Stimulated activated naive B cell treated with anti-CD40 and anti-IgM and Interleukin-4, amounts not matched to agents 10 μg/mL and 1 μg/mL and 100 μg/mL, for 72 hours (primary cell): ENCODE measurements at regions not wholly inside any gene's neighbourhood (a gene's known extent, or its start where the extent isn't known, plus 50 kb on each side); places are given as distances from the start of the nearest gene placed in this dataset.

Experiments
- ATAC-seq, 2 donors: fragments of 150-1000 bp; cut with Tn5 transposase; replicated peaks; 2 replicates each; pipeline ENCODE4 v1.10.0; 2021; ENCODE audit warnings: moderate library complexity in 1 of 2
- DNase-seq: peaks from one replicate; pipeline ENCODE4 v3.0.0; 2021
- H3K27ac Mint-ChIP-seq: one replicate; pipeline ENCODE4 v1.8.0; 2022; ENCODE audit warnings: mild to moderate bottlenecking, mixed read lengths
- H3K27me3 Mint-ChIP-seq, 2 donors: one replicate each; pipeline ENCODE4 v1.8.0; 2022; ENCODE audit warnings: mixed read lengths in 2 of 2
- H3K36me3 Mint-ChIP-seq, 2 donors: one replicate each; pipeline ENCODE4 v1.8.0; 2022; ENCODE audit warnings: mixed read lengths in 2 of 2, mild to moderate bottlenecking in 1 of 2
- H3K4me1 Mint-ChIP-seq, 2 donors: one replicate each; pipeline ENCODE4 v1.8.0; 2022; ENCODE audit warnings: mixed read lengths in 2 of 2, mild to moderate bottlenecking in 1 of 2
- H3K4me3 Mint-ChIP-seq, 2 donors: one replicate each; pipeline ENCODE4 v1.8.0; 2022; ENCODE audit warnings: mild to moderate bottlenecking in 2 of 2, mixed read lengths in 2 of 2, moderate library complexity in 1 of 2
- H3K9me3 Mint-ChIP-seq, 2 donors: one replicate each; pipeline ENCODE4 v1.8.0; 2022; ENCODE audit warnings: mixed read lengths in 2 of 2, mild to moderate bottlenecking in 1 of 2

DNA sequence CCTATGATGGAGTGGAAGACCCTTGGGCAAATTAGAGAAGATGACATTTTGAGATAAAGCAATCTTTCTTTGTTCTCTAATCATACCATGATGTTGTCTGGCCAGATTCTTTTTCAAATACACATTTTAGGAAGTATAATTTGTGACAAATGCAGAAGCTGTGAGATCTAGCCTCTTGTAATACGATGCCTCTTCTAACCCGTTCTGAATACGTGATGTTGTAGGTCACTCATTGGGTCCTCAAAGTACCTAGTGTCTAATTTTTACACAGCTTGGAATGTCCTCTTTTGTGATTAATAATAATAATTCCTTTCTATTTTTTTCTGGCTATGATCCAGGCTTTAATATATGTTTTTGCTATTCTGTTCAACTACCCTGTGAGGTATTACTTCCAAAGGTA is 502.7 kb downstream of the NUF2 start:
- Mint-ChIP-seq H3K9me3 (no peaks in the 10 kb centered on the region), H3K27me3 (no peaks in the 10 kb centered on the region), H3K4me3 (no peak overlapping the region), H3K27ac (no peak overlapping the region), H3K4me1 (no peaks in the 10 kb centered on the region), H3K36me3 (no peaks in the 10 kb centered on the region)
- no peak for ATAC-seq
- DNase-seq, result no peak

DNA sequence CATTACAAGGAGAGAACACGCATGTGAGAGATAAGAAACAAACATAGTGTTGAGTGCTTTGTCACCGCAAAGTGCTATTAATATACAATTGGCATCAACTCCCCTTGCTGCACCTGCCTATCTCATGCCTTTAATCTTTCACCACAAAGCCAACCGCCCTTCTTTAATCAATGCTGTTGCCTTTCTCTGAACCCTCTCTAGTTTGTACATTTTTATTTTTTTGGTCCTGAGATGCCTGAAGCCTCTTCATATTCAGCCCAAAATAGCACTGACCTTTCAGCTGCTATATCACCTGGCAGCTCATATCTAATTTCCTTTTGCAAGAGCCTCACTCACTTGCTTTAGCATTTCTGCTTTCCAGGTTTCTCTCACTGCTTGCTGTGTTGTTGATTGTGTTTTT is 504.7 kb downstream of the NUF2 start:
- no peaks in the 10 kb centered on the region for H3K9me3 Mint-ChIP-seq
- H3K4me3 Mint-ChIP-seq, result no peak overlapping the region

DNA sequence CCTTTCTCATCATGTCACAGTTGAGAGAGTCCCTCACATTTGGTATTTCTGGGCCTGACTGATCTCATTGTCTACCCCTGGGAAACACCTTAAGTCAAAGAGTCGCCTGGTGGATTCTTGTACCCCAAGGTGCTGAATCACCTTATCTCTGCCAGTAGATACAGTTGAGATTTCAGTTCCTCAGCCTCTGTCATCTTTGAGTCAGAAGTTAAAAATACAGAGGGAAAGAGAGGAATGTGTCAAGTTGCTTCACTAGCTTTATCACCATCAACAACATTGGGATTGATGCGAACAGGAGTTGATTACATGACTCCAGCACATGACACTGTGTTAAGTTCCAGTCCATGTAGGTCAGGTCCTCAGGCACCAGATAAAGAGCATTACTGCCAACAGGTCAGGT is 513.0 kb downstream of the NUF2 start:
- Mint-ChIP-seq H3K4me1 (no peaks in the 10 kb centered on the region), H3K9me3 (peaks cover 0 to 9% of the 10 kb centered on the region in 2 donors), H3K27me3 (no peaks in the 10 kb centered on the region), H3K27ac (no peak overlapping the region), H3K4me3 (no peak overlapping the region), H3K36me3 (no peaks in the 10 kb centered on the region)
- ATAC-seq (no peak), DNase-seq (no peak)

More for the DNA sequence above, 504.7 kb downstream of the NUF2 start:
- H3K27ac Mint-ChIP-seq, result no peak overlapping the region
- no peaks in the 10 kb centered on the region for H3K36me3 Mint-ChIP-seq
- no peaks in the 10 kb centered on the region for H3K27me3 Mint-ChIP-seq
- DNase-seq (no peak), ATAC-seq (no peak)
- no peaks in the 10 kb centered on the region for H3K4me1 Mint-ChIP-seq

DNA sequence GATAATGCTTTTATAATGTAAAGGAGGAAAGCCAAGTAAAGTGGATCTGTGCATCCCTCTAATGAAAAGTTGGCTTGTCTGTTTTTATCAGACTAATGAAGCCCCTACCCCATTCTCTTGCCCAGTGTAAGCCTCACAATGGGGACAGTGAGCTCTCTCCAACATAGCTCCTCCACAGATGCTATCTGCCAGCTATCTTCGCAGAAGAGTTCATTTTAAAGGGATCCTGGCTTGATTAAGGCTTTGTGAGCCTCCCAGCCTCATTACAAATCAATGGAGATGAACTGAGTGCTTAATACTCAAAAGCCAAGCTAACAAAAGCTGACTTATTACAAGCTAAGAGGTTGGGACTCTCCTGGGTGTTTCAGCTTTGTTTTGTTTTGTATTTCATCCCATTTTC is 514.7 kb downstream of the NUF2 start:
- peaks cover 0 to 9% of the 10 kb centered on the region in 2 donors for H3K9me3 Mint-ChIP-seq
- ATAC-seq, result no peak
- DNase-seq, result no peak
- H3K36me3 Mint-ChIP-seq, result no peaks in the 10 kb centered on the region
- no peak overlapping the region for H3K27ac Mint-ChIP-seq
- H3K27me3 Mint-ChIP-seq, result no peaks in the 10 kb centered on the region
- no peak overlapping the region for H3K4me3 Mint-ChIP-seq
- H3K4me1 Mint-ChIP-seq, result no peaks in the 10 kb centered on the region

DNA sequence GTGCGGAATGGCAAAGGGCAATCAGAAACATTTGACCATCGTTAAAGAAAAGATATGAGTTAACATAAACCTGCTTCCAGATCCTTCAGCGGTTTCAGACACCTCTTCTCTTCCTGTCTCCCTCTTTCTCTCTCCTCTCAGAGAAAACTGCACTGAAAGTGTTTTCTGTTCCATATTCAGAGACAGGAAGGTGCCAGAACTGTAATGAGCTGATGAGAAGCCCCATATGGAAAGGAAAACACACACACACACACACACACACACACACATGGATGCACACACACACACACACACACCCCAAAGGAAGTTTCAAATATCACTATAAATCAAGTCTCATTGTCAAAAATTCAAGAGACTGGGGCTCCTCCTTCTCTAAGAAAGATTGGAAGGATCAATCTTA is 515.5 kb downstream of the NUF2 start:
- no peaks in the 10 kb centered on the region for H3K27me3 Mint-ChIP-seq
- H3K9me3 Mint-ChIP-seq, result peaks cover 0 to 9% of the 10 kb centered on the region in 2 donors
- H3K36me3 Mint-ChIP-seq, result no peaks in the 10 kb centered on the region
- no peak overlapping the region for H3K4me3 Mint-ChIP-seq
- DNase-seq (no peak), ATAC-seq (no peak)
- H3K27ac Mint-ChIP-seq, result no peak overlapping the region
- H3K4me1 Mint-ChIP-seq, result no peaks in the 10 kb centered on the region

DNA sequence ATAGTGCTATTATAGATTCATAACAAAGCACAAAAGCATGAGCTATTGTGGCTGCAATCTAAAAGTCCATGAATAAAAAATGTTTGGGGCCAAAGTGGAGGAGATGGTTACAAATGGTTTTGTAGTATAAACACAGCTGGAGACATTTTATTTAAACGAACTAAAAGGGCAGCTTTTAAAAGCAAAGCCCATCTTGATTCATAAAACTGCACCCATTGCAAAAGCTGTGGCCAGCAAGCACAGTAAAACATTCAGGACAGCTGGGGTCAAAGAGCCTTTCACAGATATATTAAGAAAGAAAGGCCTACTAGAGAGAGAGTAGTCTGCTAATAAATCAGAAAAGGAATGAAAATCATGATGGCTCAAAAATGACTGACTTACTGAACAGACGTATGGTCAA is 520.8 kb downstream of the NUF2 start:
- DNase-seq (no peak), ATAC-seq (no peak)
- H3K27me3 Mint-ChIP-seq, result no peaks in the 10 kb centered on the region
- no peak overlapping the region for H3K27ac Mint-ChIP-seq
- no peaks in the 10 kb centered on the region for H3K36me3 Mint-ChIP-seq
- no peak overlapping the region for H3K4me3 Mint-ChIP-seq
- H3K4me1 Mint-ChIP-seq, result no peaks in the 10 kb centered on the region
- peaks cover 0 to 4% of the 10 kb centered on the region in 2 donors for H3K9me3 Mint-ChIP-seq

DNA sequence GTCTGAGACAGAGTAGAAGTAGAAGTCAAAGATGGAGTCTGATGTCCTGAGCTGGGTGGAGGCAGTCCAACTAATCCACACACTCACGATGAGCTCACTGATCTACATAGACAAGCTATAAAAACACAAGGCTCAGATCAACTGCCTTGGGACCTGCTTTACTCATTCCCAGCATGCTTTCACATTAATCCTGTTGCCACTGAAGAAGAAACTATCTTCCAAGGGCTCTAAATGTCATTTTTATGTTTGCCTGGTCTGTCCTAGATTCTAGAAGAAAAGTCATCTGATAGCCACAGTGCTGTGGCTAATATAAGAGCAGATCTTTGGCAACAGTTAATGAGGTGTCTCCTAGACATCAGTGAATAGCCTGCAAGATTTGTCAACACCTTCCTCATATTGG is 522.7 kb downstream of the NUF2 start:
- no peak for ATAC-seq
- H3K4me3 Mint-ChIP-seq, result no peak overlapping the region
- no peaks in the 10 kb centered on the region for H3K36me3 Mint-ChIP-seq
- no peaks in the 10 kb centered on the region for H3K9me3 Mint-ChIP-seq
- DNase-seq, result no peak
- H3K27ac Mint-ChIP-seq, result no peak overlapping the region
- no peaks in the 10 kb centered on the region for H3K4me1 Mint-ChIP-seq
- H3K27me3 Mint-ChIP-seq, result no peaks in the 10 kb centered on the region

DNA sequence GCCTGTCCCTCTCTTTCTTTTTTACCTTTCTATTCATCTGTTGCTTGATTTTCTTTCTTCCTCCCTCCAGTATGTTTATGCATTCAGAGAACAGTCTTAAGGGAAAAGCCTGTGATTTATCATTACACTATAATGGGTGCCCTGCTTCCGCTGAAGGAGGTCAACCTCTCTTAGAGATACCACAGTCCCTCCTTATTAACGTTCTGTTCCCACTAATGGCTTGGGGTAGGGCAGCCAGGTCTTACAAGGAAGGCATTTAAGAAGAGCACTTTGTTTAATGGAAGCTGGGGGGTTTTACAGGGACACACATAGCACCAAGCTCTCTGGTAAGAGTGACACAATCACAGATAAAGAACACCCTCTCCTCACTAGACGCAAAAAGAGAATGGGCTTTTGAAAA is 523.5 kb downstream of the NUF2 start:
- no peak overlapping the region for H3K27ac Mint-ChIP-seq
- H3K4me1 Mint-ChIP-seq, result no peaks in the 10 kb centered on the region
- no peak overlapping the region for H3K4me3 Mint-ChIP-seq
- ATAC-seq (no peak), DNase-seq (no peak)
- H3K9me3 Mint-ChIP-seq, result no peaks in the 10 kb centered on the region
- no peaks in the 10 kb centered on the region for H3K36me3 Mint-ChIP-seq
- no peaks in the 10 kb centered on the region for H3K27me3 Mint-ChIP-seq

DNA sequence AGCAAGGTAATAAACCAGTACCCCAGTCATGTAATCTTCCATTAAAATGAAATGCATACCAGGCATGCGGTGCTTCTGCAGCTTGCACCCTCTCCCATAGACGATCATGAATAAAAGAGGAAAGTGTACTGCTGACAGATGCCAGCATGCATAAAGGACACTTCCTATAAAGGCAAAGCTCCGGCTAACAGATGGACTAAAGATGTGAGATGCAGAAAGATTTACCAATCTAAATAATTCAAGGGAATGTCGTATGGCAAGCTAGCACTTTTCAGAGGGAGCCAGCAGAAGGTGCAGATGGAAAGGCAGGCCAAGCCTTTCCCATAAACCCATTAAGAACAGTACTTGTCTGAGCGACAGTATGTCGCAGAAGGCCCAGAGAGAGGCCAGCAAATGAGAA is 542.0 kb downstream of the NUF2 start:
- Mint-ChIP-seq H3K4me1 (no peaks in the 10 kb centered on the region), H3K9me3 (peaks cover 0 to 8% of the 10 kb centered on the region in 2 donors), H3K27ac (no peak overlapping the region), H3K4me3 (no peak overlapping the region), H3K27me3 (no peaks in the 10 kb centered on the region), H3K36me3 (no peaks in the 10 kb centered on the region)
- DNase-seq, result no peak
- ATAC-seq, result no peak

DNA sequence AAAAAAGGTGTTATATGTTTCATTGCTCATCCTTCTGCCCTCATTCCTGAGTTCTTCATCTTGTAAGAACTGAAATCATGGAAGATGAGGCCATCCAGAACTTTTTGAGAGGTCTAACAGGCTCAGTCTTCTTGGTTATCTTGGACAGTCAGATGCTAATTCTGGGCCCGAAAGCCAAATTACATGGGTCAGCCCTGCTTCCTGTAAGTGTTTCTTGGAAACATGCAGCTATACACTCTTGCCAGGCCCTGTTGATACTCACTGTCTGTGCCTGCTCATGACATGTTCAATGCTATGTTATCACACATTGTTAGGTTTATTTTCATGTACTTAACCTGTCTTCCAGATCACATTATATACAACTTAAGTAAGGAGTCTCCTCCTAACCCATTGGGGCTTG is 542.5 kb downstream of the NUF2 start:
- H3K27me3 Mint-ChIP-seq, result no peaks in the 10 kb centered on the region
- DNase-seq (no peak), ATAC-seq (no peak)
- no peaks in the 10 kb centered on the region for H3K36me3 Mint-ChIP-seq
- peaks cover 0 to 8% of the 10 kb centered on the region in 2 donors for H3K9me3 Mint-ChIP-seq
- H3K4me1 Mint-ChIP-seq, result no peaks in the 10 kb centered on the region
- H3K27ac Mint-ChIP-seq, result no peak overlapping the region
- H3K4me3 Mint-ChIP-seq, result no peak overlapping the region

DNA sequence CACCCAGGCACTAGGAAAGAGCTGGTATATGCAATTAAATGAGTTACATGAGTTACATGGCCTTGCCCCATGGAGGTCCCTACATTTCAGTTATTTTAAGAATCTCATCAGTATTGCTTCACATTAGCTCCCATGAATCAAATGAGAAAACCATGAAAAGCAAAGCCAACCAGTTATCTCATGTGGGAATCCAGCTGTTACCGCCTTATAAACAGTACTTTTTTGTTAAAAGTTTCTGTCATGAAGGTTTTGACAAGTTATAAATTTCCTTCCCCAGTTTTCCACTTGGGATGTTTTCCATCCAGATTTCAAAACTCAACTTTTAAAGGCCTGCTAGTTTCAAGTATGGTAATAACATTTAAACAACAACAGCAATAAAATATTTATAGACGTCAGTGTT is 544.8 kb downstream of the NUF2 start:
- Mint-ChIP-seq H3K4me3 (no peak overlapping the region), H3K27ac (no peak overlapping the region), H3K9me3 (peaks cover 0 to 8% of the 10 kb centered on the region in 2 donors), H3K4me1 (no peaks in the 10 kb centered on the region), H3K36me3 (no peaks in the 10 kb centered on the region), H3K27me3 (no peaks in the 10 kb centered on the region)
- ATAC-seq, result no peak
- DNase-seq, result no peak

DNA sequence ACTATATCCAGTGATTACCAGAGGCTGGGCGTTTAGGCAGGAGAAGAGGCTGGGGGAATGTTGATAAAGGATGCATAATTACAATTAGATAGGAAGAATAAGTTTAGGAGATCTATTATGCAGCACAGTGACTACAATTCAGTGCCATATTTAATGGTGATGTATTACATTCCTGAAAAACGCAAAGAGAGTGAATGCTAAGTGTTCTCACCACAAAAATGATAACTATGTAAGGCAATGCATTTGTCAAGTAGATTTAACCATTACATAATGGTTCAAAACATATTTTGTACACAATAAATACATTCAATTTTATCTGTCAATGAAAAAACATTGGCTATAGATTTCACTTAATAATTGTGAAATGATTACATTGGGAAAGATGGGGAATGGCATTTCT is 548.9 kb downstream of the NUF2 start:
- no peak for ATAC-seq
- H3K27ac Mint-ChIP-seq, result no peak overlapping the region
- no peaks in the 10 kb centered on the region for H3K27me3 Mint-ChIP-seq
- no peak for DNase-seq
- H3K36me3 Mint-ChIP-seq, result no peaks in the 10 kb centered on the region
- no peak overlapping the region for H3K4me3 Mint-ChIP-seq
- no peaks in the 10 kb centered on the region for H3K4me1 Mint-ChIP-seq
- H3K9me3 Mint-ChIP-seq, result peaks cover 3 to 4% of the 10 kb centered on the region in 2 donors

DNA sequence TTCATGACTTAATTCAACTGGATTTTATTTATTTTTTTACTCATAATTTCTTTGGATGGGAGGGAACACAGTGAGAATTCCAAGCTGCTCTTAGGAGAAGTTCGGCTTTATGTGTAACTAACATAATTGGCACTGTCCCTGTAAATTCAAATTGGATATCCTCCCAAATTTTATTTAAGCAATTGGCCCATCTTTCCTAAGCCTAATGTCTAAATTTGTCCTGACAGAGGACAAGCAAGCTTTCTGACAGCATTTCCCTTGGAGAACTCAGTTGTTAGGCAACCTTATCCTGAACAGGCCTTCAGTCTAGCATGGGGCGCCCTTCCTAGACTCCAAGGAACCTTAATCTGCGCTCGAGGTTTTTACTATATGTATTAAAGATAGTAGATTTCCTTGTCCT is 550.3 kb downstream of the NUF2 start:
- H3K9me3 Mint-ChIP-seq, result peaks cover 3 to 4% of the 10 kb centered on the region in 2 donors
- no peak for DNase-seq
- no peak overlapping the region for H3K27ac Mint-ChIP-seq
- no peak for ATAC-seq
- no peak overlapping the region for H3K4me3 Mint-ChIP-seq
- H3K27me3 Mint-ChIP-seq, result no peaks in the 10 kb centered on the region
- H3K36me3 Mint-ChIP-seq, result no peaks in the 10 kb centered on the region
- H3K4me1 Mint-ChIP-seq, result no peaks in the 10 kb centered on the region

DNA sequence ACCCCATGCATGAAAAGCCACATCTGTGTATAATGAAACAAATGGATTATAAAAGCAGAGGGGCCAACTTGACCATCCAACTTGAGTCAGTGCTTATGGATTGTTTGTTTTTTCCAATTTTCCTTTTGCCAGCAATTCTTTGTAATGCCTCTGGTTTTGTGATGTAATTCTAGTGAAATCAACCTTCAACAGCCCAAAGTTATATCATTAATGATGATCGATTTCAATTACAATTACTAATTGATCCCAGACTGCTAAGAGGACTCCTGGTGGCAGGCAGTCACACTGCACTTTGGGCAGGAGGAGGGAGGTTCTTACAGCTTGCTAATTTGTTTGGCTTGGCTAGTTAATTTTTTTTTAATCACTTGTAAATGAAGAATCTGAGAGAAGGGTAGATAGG is 552.3 kb downstream of the NUF2 start:
- peaks cover 0 to 4% of the 10 kb centered on the region in 2 donors for H3K9me3 Mint-ChIP-seq
- H3K36me3 Mint-ChIP-seq, result no peaks in the 10 kb centered on the region
- no peak overlapping the region for H3K4me3 Mint-ChIP-seq
- H3K27me3 Mint-ChIP-seq, result no peaks in the 10 kb centered on the region
- no peaks in the 10 kb centered on the region for H3K4me1 Mint-ChIP-seq
- no peak overlapping the region for H3K27ac Mint-ChIP-seq
- ATAC-seq (no peak), DNase-seq (no peak)

DNA sequence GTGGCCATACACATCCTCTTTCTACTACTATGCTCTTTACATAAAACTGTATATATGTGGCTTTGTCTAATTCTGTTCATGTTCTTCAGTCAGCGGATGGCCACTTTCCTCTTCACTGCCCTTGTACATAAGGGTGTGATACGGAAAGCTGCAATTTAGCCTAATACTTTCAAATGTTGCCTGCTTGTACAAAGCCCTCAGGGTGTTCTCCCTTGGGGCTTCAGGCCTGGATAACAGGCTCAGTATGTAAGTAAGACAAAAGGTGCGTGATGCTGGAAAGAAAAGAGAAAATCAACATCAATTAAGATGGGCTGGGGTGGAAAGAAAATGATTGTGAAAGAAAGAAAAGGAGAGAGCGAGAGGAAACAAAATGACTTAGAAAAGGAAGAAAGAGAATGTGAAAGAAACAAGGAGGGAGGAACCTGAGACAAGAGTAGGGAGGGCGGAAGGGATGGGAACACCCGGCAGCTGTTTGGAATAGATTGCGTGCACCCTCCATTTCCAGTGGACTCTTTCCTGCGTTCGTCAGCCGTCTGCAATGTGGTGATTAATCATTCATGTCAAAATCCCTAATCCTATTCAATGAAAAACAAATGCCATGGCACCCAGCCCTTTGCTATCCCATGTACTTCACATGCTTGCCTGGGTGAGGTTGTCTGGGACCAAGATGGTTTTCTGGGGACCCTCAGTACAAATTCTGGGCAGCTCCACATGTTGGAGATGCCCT is 553.6 kb downstream of the NUF2 start:
- DNase-seq (no peak), ATAC-seq (no peak)
- H3K4me3 Mint-ChIP-seq, result no peak overlapping the region
- H3K27ac Mint-ChIP-seq, result no peak overlapping the region
- no peaks in the 10 kb centered on the region for H3K27me3 Mint-ChIP-seq
- H3K4me1 Mint-ChIP-seq, result no peaks in the 10 kb centered on the region
- peaks cover 0 to 4% of the 10 kb centered on the region in 2 donors for H3K9me3 Mint-ChIP-seq
- no peaks in the 10 kb centered on the region for H3K36me3 Mint-ChIP-seq

DNA sequence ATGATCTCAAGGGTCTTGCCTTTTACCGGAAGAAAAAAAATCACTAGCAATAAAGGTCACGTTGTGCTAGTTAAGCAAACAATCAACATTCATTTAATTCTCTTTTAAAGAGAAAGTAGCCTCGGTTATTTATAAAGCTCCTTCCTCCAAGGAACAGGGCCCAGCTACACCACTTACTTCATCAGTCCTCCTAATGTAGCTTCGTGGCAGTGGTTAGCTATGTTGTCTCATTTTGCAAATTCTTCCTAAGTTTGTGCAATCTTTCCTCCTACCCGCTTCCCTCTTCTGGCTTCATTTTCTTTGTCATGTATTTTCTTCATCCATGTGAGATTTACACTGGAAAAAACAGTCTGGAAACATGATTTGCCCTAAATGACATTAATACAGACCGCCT is 554.2 kb downstream of the NUF2 start:
- H3K9me3 Mint-ChIP-seq, result peaks cover 0 to 4% of the 10 kb centered on the region in 2 donors
- H3K4me1 Mint-ChIP-seq, result no peaks in the 10 kb centered on the region
- no peak overlapping the region for H3K27ac Mint-ChIP-seq
- no peaks in the 10 kb centered on the region for H3K36me3 Mint-ChIP-seq
- no peak for DNase-seq
- no peak for ATAC-seq
- no peak overlapping the region for H3K4me3 Mint-ChIP-seq
- no peaks in the 10 kb centered on the region for H3K27me3 Mint-ChIP-seq
